ENCODE measurements at regions not wholly inside any gene's neighbourhood (a gene's known extent, or its start where the extent isn't known, plus 50 kb on each side); places are given as distances from the start of the nearest gene placed in this dataset.

DNA sequence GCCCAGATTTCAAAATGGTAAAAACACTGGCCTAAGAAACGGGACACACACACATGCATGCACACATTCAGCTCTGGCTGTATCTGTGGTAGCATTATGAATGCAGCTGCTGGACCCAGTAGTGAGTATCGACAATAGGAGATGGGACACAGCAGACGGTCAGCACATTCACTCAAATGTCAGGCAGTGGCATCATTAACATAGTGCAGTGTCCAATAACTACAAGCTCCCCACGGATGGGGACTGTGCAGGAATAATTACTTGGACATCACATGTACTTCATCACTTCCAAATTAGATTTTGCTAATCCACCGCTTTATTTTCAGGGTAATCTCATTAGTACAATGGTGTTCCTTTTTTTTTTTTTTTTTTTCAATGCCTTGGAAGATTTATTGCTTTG, 109.5 kb downstream of the FANCF start:
- Mint-ChIP-seq H3K4me3 (no peak overlapping the region), H3K4me1 (peaks cover 4% of the 10 kb centered on the region), H3K27me3 (ENCODE audit: low read depth) (peaks cover 4% of the 10 kb centered on the region), H3K9me3 (no peaks in the 10 kb centered on the region), H3K36me3 (ENCODE audit: low read depth) (no peaks in the 10 kb centered on the region), H3K27ac (ENCODE audit: unreplicated experiment) (no peak overlapping the region)
- no peak for DNase-seq (ENCODE audit: low read depth, low spot score)
- TF ChIP-seq, protein P1, sequence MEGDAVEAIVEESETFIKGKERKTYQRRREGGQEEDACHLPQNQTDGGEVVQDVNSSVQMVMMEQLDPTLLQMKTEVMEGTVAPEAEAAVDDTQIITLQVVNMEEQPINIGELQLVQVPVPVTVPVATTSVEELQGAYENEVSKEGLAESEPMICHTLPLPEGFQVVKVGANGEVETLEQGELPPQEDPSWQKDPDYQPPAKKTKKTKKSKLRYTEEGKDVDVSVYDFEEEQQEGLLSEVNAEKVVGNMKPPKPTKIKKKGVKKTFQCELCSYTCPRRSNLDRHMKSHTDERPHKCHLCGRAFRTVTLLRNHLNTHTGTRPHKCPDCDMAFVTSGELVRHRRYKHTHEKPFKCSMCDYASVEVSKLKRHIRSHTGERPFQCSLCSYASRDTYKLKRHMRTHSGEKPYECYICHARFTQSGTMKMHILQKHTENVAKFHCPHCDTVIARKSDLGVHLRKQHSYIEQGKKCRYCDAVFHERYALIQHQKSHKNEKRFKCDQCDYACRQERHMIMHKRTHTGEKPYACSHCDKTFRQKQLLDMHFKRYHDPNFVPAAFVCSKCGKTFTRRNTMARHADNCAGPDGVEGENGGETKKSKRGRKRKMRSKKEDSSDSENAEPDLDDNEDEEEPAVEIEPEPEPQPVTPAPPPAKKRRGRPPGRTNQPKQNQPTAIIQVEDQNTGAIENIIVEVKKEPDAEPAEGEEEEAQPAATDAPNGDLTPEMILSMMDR (conservative IDR thresholded peaks at IDR 0.05): no peak

DNA sequence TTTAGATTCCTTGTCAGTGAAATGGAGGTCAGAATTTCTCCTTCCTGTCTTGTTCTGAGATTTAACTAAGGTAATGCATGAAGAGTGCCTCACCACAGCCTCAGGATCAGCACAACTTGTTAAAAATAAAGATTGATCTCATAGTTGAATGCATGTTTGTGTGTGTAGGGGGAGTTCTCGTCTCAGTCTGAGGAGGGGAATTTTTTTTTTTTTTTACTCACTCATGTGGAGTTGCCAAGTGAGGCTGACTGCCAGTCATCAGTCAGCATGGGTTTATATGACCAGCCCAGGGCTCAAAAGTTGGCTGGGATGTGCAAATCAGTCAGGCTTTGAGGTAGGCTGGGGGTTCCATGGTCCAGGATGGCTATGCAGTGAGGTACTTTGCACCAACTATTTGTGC, 113.2 kb downstream of the FANCF start:
- no peak for DNase-seq (ENCODE audit: low read depth, low spot score)
- Mint-ChIP-seq H3K27ac (ENCODE audit: unreplicated experiment) (no peak overlapping the region), H3K36me3 (ENCODE audit: low read depth) (no peaks in the 10 kb centered on the region), H3K27me3 (ENCODE audit: low read depth) (peaks cover 15% of the 10 kb centered on the region), H3K9me3 (no peaks in the 10 kb centered on the region), H3K4me3 (no peak overlapping the region), H3K4me1 (peaks cover 13% of the 10 kb centered on the region)
- TF ChIP-seq, protein P1 (conservative IDR thresholded peaks at IDR 0.05): no peak

DNA sequence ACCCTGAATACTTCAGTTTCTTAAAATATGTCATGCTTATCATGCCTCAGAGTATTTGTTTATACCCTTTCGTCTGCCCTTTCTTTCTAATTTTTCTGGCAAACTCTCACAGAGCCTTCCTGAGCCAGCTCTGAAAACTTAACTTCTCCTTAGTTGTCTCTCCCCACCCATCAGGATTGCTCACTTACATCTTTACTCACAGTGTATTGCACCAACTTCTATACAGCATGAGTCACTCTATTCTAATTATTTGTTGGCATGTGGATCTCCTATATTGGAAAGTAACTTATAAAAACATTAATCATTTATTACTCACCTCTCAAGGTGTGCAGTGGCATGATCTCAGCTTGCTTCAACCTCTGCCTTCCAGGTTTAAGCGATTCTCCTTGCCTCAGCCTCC, 114.9 kb downstream of the FANCF start:
- H3K4me1 Mint-ChIP-seq: peaks cover 9% of the 10 kb centered on the region
- peaks cover 15% of the 10 kb centered on the region for H3K27me3 Mint-ChIP-seq (ENCODE audit: low read depth)
- H3K36me3 Mint-ChIP-seq (ENCODE audit: low read depth): no peaks in the 10 kb centered on the region
- no peak overlapping the region for H3K4me3 Mint-ChIP-seq
- H3K9me3 Mint-ChIP-seq: no peaks in the 10 kb centered on the region
- DNase-seq (ENCODE audit: low read depth, low spot score): no peak
- TF ChIP-seq, protein P1 (conservative IDR thresholded peaks at IDR 0.05): no peak
- no peak overlapping the region for H3K27ac Mint-ChIP-seq (ENCODE audit: unreplicated experiment)

DNA sequence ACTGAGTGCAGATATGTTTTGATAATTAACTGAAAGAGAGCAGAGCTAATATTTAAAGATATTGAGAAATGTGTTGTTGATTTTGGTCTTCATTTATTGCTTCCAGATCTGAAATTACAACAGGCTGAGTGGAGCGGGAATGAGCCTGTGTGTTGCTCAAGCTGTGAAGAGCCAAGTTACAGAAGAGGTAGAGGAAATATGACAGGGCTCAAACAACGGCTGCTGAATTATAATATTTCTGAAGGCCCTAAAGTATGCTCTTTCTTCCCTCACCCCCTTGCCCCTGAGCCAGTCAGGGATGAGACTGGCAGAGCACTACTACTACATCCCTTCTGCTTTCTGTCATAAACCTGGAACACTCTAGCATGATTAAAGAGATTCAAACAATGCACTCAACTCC, 115.6 kb downstream of the FANCF start:
- peaks cover 9% of the 10 kb centered on the region for H3K4me1 Mint-ChIP-seq
- H3K9me3 Mint-ChIP-seq: no peaks in the 10 kb centered on the region
- H3K27ac Mint-ChIP-seq (ENCODE audit: unreplicated experiment): no peak overlapping the region
- H3K4me3 Mint-ChIP-seq: no peak overlapping the region
- peaks cover 19% of the 10 kb centered on the region for H3K27me3 Mint-ChIP-seq (ENCODE audit: low read depth)
- TF ChIP-seq, protein P1 (conservative IDR thresholded peaks at IDR 0.05): no peak
- no peak for DNase-seq (ENCODE audit: low read depth, low spot score)
- no peaks in the 10 kb centered on the region for H3K36me3 Mint-ChIP-seq (ENCODE audit: low read depth)

DNA sequence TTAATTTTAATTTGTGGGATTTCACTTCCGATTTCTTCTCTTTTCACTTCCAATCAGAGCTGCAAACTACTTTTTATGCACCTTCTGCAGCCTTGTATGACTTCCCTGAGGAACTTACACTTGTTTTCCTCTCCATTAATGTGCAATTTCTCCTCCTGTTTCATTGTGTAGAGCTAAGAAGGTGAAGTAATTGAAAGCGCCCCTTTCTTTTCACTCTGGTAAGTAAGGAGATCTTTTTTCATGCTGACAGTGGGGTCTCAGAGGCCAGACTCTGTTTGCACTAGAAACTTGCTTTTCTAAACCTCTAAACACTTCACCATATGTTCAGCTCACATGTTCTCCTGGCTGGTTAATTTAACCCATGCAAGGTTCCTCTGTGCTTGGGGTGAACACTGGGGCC, 117.0 kb downstream of the FANCF start:
- no peak overlapping the region for H3K27ac Mint-ChIP-seq (ENCODE audit: unreplicated experiment)
- H3K9me3 Mint-ChIP-seq: no peaks in the 10 kb centered on the region
- peaks cover 9% of the 10 kb centered on the region for H3K4me1 Mint-ChIP-seq
- peaks cover 19% of the 10 kb centered on the region for H3K27me3 Mint-ChIP-seq (ENCODE audit: low read depth)
- TF ChIP-seq, protein P1 (conservative IDR thresholded peaks at IDR 0.05): no peak
- no peak for DNase-seq (ENCODE audit: low read depth, low spot score)
- no peak overlapping the region for H3K4me3 Mint-ChIP-seq
- no peaks in the 10 kb centered on the region for H3K36me3 Mint-ChIP-seq (ENCODE audit: low read depth)

DNA sequence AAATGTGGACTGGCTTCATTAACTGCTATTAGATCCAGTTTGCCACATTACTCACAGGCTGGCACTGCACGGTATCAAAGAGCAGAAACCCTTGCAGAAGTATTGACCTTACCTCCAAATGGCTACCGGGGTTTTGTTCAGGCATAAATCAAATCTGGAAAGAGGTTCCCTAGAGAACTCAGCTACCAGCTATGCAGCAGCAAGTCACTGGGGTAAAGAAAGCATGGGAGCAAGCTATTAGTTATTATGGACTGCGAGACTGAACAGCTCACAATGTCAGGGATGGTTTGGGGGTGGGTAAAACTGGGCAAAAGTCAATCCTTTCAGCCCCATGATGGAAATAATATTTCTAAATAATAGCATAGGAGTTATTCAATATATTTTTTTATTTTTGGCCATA, 128.1 kb downstream of the FANCF start:
- H3K27me3 Mint-ChIP-seq (ENCODE audit: low read depth): no peaks in the 10 kb centered on the region
- H3K4me1 Mint-ChIP-seq: no peaks in the 10 kb centered on the region

More for the DNA sequence above, 128.1 kb downstream of the FANCF start:
- no peak for DNase-seq (ENCODE audit: low read depth, low spot score)
- no peaks in the 10 kb centered on the region for H3K36me3 Mint-ChIP-seq (ENCODE audit: low read depth)
- no peak overlapping the region for H3K27ac Mint-ChIP-seq (ENCODE audit: unreplicated experiment)
- TF ChIP-seq, protein P1 (conservative IDR thresholded peaks at IDR 0.05): no peak
- peaks cover 3% of the 10 kb centered on the region for H3K9me3 Mint-ChIP-seq
- no peak overlapping the region for H3K4me3 Mint-ChIP-seq
